ENCODE measurements at regions not wholly inside any gene's neighbourhood (a gene's known extent, or its start where the extent isn't known, plus 50 kb on each side); places are given as distances from the start of the nearest gene placed in this dataset.
"Not testable (repeated sequence)": the region's sequence is repeated elsewhere in the genome, so short reads cannot be mapped to it uniquely, and the experiment has no call there.

GRCh38 chr17:31691251-31691905, 167.7 kb downstream of the COPRS start:
- DNase-seq (ENCODE audit: low spot score) (no peak), ATAC-seq (no peak)
- intact Hi-C loops (cut with DNase I), result no loop called here

- DNase-seq (ENCODE audit: low spot score), result no peak
- intact Hi-C loops (cut with DNase I), result no loop called here
- ATAC-seq, result no peak
Observed at GRCh38 chr17:31690151-31690551, 168.9 kb downstream of the COPRS start.

GRCh38 chr17:31688701-31689100, 170.3 kb downstream of the COPRS start:
- no peak for DNase-seq (ENCODE audit: low spot score)
- ATAC-seq, result no peak
- intact Hi-C loops (cut with DNase I), result no loop called here

GRCh38 chr17:31687505-31688126, 171.4 kb downstream of the COPRS start:
- ATAC-seq, result no peak
- no peak for DNase-seq (ENCODE audit: low spot score)
- intact Hi-C loops (cut with DNase I), result no loop called here

GRCh38 chr17:31686495-31686894, 172.5 kb downstream of the COPRS start:
- ATAC-seq (no peak), DNase-seq (ENCODE audit: low spot score) (no peak)
- intact Hi-C loops (cut with DNase I), result no loop called here

GRCh38 chr17:31684901-31685300, 174.1 kb downstream of the COPRS start:
- intact Hi-C loops (cut with DNase I), result no loop called here
- DNase-seq (ENCODE audit: low spot score) (no peak), ATAC-seq (no peak)

- ATAC-seq, result no peak
- intact Hi-C loops (cut with DNase I), result no loop called here
- DNase-seq (ENCODE audit: low spot score), result no peak
Observed at GRCh38 chr17:31680126-31680525, 178.9 kb downstream of the COPRS start.

GRCh38 chr17:31679667-31680066, 179.4 kb downstream of the COPRS start:
- DNase-seq (ENCODE audit: low spot score) (no peak), ATAC-seq (no peak)
- intact Hi-C loops (cut with DNase I), result no loop called here

GRCh38 chr17:31678431-31678830, 180.6 kb downstream of the COPRS start:
- DNase-seq (ENCODE audit: low spot score) (no peak), ATAC-seq (no peak)
- intact Hi-C loops (cut with DNase I), result no loop called here

DNA sequence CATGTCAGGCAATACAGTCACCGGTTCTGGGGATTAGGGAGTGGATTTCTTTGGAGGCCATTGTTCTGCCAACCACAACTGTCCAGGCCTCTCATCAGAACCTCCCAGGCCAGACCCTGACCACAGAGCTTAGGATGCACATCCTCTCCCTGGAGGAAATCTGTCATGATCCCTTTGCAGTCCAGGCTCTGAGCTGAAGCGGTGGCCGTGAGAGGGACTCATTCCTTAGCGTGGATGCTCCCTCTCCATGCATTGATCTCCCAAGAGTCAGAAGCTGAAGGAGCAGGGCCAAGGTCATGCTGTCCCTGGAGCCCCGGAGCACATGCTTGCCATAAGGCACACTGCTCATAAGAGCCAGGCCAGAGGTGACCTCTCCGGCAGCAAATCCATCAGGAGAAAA, 181.4 kb downstream of the COPRS start:
- ATAC-seq (no peak), DNase-seq (ENCODE audit: low spot score) (no peak)
- intact Hi-C loops (cut with DNase I), result no loop called here

DNA sequence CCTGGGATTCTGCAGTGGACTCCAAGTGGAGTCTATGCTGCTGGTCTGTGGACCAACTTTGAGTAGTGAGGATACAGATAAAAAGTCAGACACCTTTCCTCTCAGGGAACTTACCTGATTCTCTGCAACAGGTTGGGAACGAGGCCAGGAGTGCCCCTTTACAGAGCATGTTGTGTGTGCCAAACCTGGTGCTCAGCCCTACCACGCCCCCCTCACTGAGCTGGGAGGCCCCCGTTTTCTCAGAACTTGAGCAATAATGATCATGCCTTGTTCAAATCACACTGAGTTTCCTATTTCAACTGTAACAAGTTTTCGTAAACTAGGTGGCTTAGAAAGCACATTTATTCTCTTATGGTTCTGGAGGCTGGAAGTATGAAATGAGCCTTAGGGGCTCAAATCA, 182.0 kb downstream of the COPRS start:
- no peak for DNase-seq (ENCODE audit: low spot score)
- ATAC-seq, result no peak
- intact Hi-C loops (cut with DNase I), result no loop called here

GRCh38 chr17:31675392-31675791, 183.7 kb downstream of the COPRS start:
- intact Hi-C loops (cut with DNase I); DNase-seq (ENCODE audit: low spot score); ATAC-seq: not testable (repeated sequence)

DNA sequence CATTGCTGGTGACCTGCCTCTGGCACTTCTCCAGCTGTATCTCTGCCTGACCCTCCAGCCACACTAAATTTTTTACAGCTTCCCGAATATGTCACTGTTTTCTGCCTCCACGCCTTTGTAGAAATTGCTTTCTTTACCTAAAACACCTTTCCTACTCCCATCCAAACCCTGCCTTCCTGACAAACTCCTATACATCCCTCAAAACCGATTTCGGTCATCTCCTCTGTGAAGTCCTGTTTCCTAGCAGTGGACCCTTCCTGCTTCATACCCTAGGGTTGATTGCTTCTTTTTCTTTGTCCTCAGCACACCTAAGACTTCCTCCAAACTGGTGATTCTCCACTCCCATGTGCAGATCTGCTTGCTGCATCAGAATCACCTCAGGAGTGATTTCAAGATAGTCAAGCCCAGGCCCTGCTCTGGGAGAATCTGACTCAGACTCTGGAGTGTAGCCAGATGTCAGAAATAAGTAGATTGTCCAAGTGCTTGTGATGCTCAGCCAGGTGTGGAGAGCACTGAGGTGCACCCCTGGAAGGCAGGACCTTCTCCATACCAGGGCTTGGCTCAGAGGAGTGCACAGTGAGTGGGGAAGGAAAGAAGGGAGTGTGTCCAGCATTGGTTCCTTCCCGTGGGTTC, 184.2 kb downstream of the COPRS start:
- no peak for DNase-seq (ENCODE audit: low spot score)
- no peak for ATAC-seq

GRCh38 chr17:31674305-31674704, 184.7 kb downstream of the COPRS start:
- ATAC-seq (peak; percentile 63), DNase-seq (ENCODE audit: low spot score) (no peak)
- intact Hi-C loops (cut with DNase I), result no loop called here

More for the DNA sequence above, 184.2 kb downstream of the COPRS start:
- intact Hi-C loops (cut with DNase I), result no loop called here

DNA sequence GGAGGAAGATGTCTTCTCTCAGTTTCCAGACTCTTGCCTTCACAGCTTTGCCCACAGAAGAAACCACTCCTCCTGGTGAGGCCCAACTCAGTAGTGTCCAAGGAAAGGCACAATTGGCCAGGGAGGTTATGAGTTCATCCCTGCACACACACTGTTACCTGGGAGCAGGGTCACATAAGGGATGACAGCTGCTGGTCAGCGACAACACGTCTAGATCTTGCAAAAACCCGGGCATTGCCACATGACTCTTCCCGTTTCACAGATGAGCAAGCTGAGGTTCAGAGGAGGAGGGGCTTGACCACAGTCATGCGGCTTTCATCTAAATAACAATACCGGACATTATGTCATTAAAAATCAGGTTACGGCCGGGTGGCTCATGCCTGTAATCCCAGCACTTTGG, 186.0 kb downstream of the COPRS start:
- DNase-seq (ENCODE audit: low spot score) (no peak), ATAC-seq (no peak)
- intact Hi-C loops (cut with DNase I), result no loop called here

- no peak for DNase-seq (ENCODE audit: low spot score)
- no peak for ATAC-seq
- intact Hi-C loops (cut with DNase I), result no loop called here
Observed at GRCh38 chr17:31672161-31672819, 186.8 kb downstream of the COPRS start.

- no peak for DNase-seq (ENCODE audit: low spot score)
- intact Hi-C loops (cut with DNase I), result no loop called here
- no peak for ATAC-seq
Observed at GRCh38 chr17:31663576-31663975, 195.5 kb downstream of the COPRS start.

DNA sequence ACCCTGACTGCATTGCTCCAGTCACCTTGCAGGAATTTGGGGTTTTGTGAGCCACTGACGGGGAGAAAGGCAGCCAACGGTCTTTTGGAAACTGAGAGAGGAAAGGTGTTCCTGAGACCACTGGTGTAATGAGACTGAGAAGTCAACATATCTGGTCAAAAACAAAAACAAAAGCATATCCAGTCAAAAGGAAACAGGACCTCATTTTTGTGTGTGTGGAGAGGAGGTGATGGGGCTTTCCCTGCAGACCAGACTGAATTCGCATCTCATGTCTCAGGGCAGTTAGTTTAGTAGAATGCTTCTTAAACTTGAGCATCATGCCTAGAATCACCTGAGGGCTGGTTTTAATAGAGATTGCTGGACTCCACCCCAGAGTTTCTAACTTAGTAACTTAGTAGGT, 198.4 kb downstream of the COPRS start:
- ATAC-seq (no peak), DNase-seq (ENCODE audit: low spot score) (no peak)
- intact Hi-C loops (cut with DNase I), result no loop called here

GRCh38 chr17:31657876-31658275, 201.2 kb downstream of the COPRS start:
- ATAC-seq, result no peak
- no peak for DNase-seq (ENCODE audit: low spot score)
- intact Hi-C loops (cut with DNase I), result no loop called here

DNA sequence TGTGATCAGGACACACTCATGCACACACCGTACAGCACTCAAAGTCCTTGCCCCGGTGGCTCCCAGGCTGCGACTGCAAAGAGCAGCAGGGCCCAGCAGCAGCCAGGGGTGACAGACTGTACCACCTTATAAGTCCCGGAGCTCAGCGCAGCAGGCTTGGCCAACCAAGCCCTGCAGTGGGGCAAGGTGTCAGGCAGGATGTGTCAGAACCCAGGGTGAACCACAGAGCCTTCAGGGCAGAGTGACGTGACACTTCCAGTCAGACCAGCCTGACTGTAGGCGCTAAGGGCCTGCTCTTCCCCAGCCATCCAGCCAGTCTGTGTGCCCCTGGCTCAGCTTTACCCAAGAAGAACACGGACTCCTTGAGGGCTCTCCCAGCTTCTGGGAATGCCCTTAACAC, 204.1 kb downstream of the COPRS start:
- DNase-seq (ENCODE audit: low spot score) (no peak), ATAC-seq (no peak)
- intact Hi-C loops (cut with DNase I), result no loop called here

Data from sciatic nerve (tissue), 2 donors.